PC-3 (cell line): ENCODE measurements at regions not wholly inside any gene's neighbourhood (a gene's known extent, or its start where the extent isn't known, plus 50 kb on each side); places are given as distances from the start of the nearest gene placed in this dataset.

ENCODE experiments used
- ATAC-seq: fragments of 200-7000 bp; cut with Tn5 transposase; 2 replicates; pipeline ENCODE4 v1.9.1; 2020; ENCODE audit warnings: mild to moderate bottlenecking, moderate library complexity
- BruUV-seq: library from RNA; stranded (reverse); fragments of 400-500 nt; replicated peaks from 2 replicates; lab custom pipeline; 2021; lab: Mats Ljungman, UMichigan
- CTCF ChIA-PET: fragments of 300-600 bp; sonication (Branson Sonifier 250); formaldehyde crosslinking; loops from one replicate; lab custom pipeline; 2022; ENCODE audit warnings: antibody characterized with exemption; lab: Charles Lee
- POLR2A ChIA-PET: fragments of 300-600 bp; sonication (Branson Sonifier 250); formaldehyde crosslinking; loops from one replicate; lab custom pipeline; 2022; ENCODE audit warnings: antibody characterized with exemption; ENCODE audit not compliant: unreplicated experiment; lab: Charles Lee
- DNase-seq: peaks from one replicate; pipeline ENCODE4 v3.0.0-alpha.2; 2015
- H2AFZ ChIP-seq: fragments of 300-600 bp; sonication (generic); 2 replicates; pipeline ENCODE4 v1.6.0; 2016; ENCODE audit warnings: antibody characterized with exemption, low read length
- H3F3A ChIP-seq: fragments of 300-600 bp; sonication (generic); one replicate; pipeline ENCODE4 v1.6.0; 2017; ENCODE audit warnings: antibody characterized with exemption, low read length, control low read depth, mild to moderate bottlenecking; ENCODE audit not compliant: unreplicated experiment
- H3K27ac ChIP-seq: fragments of 300-600 bp; sonication (generic); 2 replicates; pipeline ENCODE4 v1.5.1; 2016; ENCODE audit warnings: mild to moderate bottlenecking, low read length
- H3K27me3 ChIP-seq: fragments of 300-600 bp; sonication (generic); 2 replicates; pipeline ENCODE4 v1.6.1; 2016; ENCODE audit warnings: low read length, mixed read lengths
- H3K36me3 ChIP-seq: fragments of 300-600 bp; sonication (generic); 2 replicates; pipeline ENCODE4 v1.6.1; 2016; ENCODE audit warnings: low read depth, mixed run types, low read length, mixed read lengths
- H3K4me1 ChIP-seq: fragments of 300-600 bp; sonication (generic); 2 replicates; pipeline ENCODE4 v1.5.1; 2016; ENCODE audit warnings: low read length; ENCODE audit not compliant: insufficient read depth
- H3K4me2 ChIP-seq: fragments of 300-600 bp; sonication (generic); 2 replicates; pipeline ENCODE4 v1.6.0; 2016; ENCODE audit warnings: low read length
- H3K4me3 ChIP-seq: fragments of 300-600 bp; sonication (generic); 2 replicates; pipeline ENCODE4 v1.5.1; 2016; ENCODE audit warnings: mild to moderate bottlenecking, low read length, mixed read lengths
- H3K79me2 ChIP-seq: fragments of 300-600 bp; sonication (generic); 2 replicates; pipeline ENCODE4 v1.6.1; 2017; ENCODE audit warnings: low read length, mixed read lengths
- H3K9ac ChIP-seq: fragments of 300-600 bp; sonication (generic); 2 replicates; pipeline ENCODE4 v1.6.0; 2016; ENCODE audit warnings: mild to moderate bottlenecking, low read length
- H3K9me2 ChIP-seq: fragments of 300-600 bp; sonication (generic); replicated peaks from 2 replicates; pipeline ENCODE4 v1.6.1; 2016; ENCODE audit warnings: mixed run types, low read length, mixed read lengths
- H3K9me3 ChIP-seq: fragments of 300-600 bp; sonication (generic); 2 replicates; pipeline ENCODE4 v1.6.1; 2016; ENCODE audit warnings: low read length, mixed read lengths
- H4K20me1 ChIP-seq: fragments of 300-600 bp; sonication (generic); 2 replicates; pipeline ENCODE4 v1.6.1; 2016; ENCODE audit warnings: low read length, mixed read lengths
- CTCF ChIP-seq: fragments of 300-600 bp; sonication (generic); conservative IDR thresholded peaks from 2 replicates; pipeline ENCODE4 v1.5.1; 2017; ENCODE audit warnings: antibody characterized with exemption, low read depth, mild to moderate bottlenecking, low read length
- EZH2 ChIP-seq: fragments of 300-600 bp; sonication (generic); IDR thresholded peaks from one replicate; pipeline ENCODE4 v1.6.1; 2017; ENCODE audit warnings: antibody characterized with exemption, mild to moderate bottlenecking, low read length; ENCODE audit not compliant: unreplicated experiment
- EZH2phosphoT487 ChIP-seq: fragments of 300-600 bp; sonication (generic); IDR thresholded peaks from 2 replicates; pipeline ENCODE4 v1.6.1; 2018; ENCODE audit warnings: mild to moderate bottlenecking, antibody characterized with exemption, low read length, borderline replicate concordance
- intact Hi-C: fragments of 100-400 bp; cut with micrococcal nuclease; formaldehyde crosslinking; loops from 2 replicates; pipeline ENCODE4 v1.9.0; 2023

- ChIA-PET CTCF (no interaction called here), POLR2A (no interaction called here)
- no peaks in the 10 kb centered on the region for H3K4me1 ChIP-seq
- no peaks in the 10 kb centered on the region for H3K79me2 ChIP-seq
- no peaks in the 10 kb centered on the region for H3K36me3 ChIP-seq
- H4K20me1 ChIP-seq: no peaks in the 10 kb centered on the region
- no peak overlapping the region for H3K4me3 ChIP-seq
- ATAC-seq (no peak), DNase-seq (no peak)
- H3K9me3 ChIP-seq: no peaks in the 10 kb centered on the region
- TF ChIP-seq CTCF (no peak), EZH2 (no peak), EZH2phosphoT487 (no peak; the same call in 1 of the 2 replicates)
- H2AFZ ChIP-seq: no peak overlapping the region
- H3K27ac ChIP-seq: no peak overlapping the region
- intact Hi-C loops: no loop called here
- no TSS peak for BruUV-seq
- no peak overlapping the region for H3K4me2 ChIP-seq
- H3K9me2 ChIP-seq: no peaks in the 10 kb centered on the region
- H3K27me3 ChIP-seq: peaks cover 87% of the 10 kb centered on the region
- H3F3A ChIP-seq: no peaks in the 10 kb centered on the region
- no peak overlapping the region for H3K9ac ChIP-seq
These were observed 162.4 kb downstream of the S1PR1 start for GRCh38 chr1:101399222-101399621.

- Histone ChIP-seq H3K36me3 (no peaks in the 10 kb centered on the region), H3K4me3 (no peak overlapping the region), H3K27me3 (peaks cover 58% of the 10 kb centered on the region), H3K27ac (no peak overlapping the region), H3K9ac (no peak overlapping the region), H4K20me1 (no peaks in the 10 kb centered on the region), H3K4me1 (no peaks in the 10 kb centered on the region), H3K79me2 (no peaks in the 10 kb centered on the region), H3K4me2 (no peak overlapping the region), H3F3A (no peaks in the 10 kb centered on the region), H3K9me2 (no peaks in the 10 kb centered on the region), H3K9me3 (no peaks in the 10 kb centered on the region), H2AFZ (no peak overlapping the region)
- no peak for DNase-seq
- intact Hi-C loops: no loop called here
- ChIA-PET CTCF (no interaction called here), POLR2A (no interaction called here)
- no peak for ATAC-seq
- TF ChIP-seq EZH2: no peak
- TF ChIP-seq CTCF: no peak
- TF ChIP-seq EZH2phosphoT487: no peak
- BruUV-seq: no TSS peak
These were observed 169.5 kb downstream of the S1PR1 start for GRCh38 chr1:101406271-101406670.

DNA sequence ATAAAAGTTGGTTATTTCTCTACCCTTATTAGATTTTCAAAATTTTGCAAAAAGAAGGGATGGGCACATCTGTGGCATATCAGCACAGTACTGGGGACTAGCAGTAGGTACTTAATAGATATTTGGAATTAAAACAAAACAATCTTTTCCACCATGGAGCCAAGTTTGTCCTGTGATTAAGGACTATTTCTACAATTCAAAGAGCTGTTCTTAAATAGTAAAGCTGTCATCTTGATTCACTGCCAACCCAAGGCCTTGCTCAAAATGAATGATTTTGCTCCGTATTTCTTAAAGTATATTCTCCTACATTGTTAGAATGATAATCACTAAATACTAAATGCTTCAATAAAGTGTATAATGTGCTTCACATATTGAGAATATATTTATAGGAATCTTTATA, 169.9 kb downstream of the S1PR1 start:
- Histone ChIP-seq H2AFZ (no peak overlapping the region), H3K27me3 (peaks cover 56% of the 10 kb centered on the region), H3K4me3 (no peak overlapping the region), H3K9me3 (no peaks in the 10 kb centered on the region), H3K9me2 (no peaks in the 10 kb centered on the region), H3F3A (no peaks in the 10 kb centered on the region), H3K9ac (no peak overlapping the region), H3K27ac (no peak overlapping the region), H3K36me3 (no peaks in the 10 kb centered on the region), H3K4me1 (no peaks in the 10 kb centered on the region), H3K79me2 (no peaks in the 10 kb centered on the region), H3K4me2 (no peak overlapping the region), H4K20me1 (no peaks in the 10 kb centered on the region)
- TF ChIP-seq EZH2 (no peak), EZH2phosphoT487 (no peak), CTCF (no peak)
- no peak for DNase-seq
- ChIA-PET CTCF (no interaction called here), POLR2A (no interaction called here)
- no peak for ATAC-seq
- intact Hi-C loops: no loop called here
- no TSS peak for BruUV-seq
